ENCODE measurements at regions not wholly inside any gene's neighbourhood (a gene's known extent, or its start where the extent isn't known, plus 50 kb on each side); places are given as distances from the start of the nearest gene placed in this dataset.
"Not testable (repeated sequence)": the region's sequence is repeated elsewhere in the genome, so short reads cannot be mapped to it uniquely, and the experiment has no call there.

DNA sequence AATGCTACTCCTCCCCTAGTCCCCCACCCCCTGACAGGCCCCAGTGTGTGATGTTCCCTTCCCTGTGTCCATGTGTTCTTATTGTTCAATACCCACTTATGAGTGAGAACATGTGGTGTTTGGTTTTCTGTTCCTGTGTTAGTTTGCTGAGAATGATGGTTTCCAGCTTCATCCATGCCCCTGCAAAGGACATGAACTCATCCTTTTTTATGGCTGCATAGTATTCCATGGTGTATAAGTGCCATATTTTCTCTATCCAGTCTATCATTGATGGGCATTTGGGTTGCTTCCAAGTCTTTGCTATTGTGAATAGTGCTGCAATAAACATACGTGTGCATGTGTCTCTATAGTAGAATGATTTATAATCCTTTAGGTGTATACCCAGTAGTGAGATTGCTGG, 78.1 kb upstream of the STK38L start:
- not testable (repeated sequence) for TF ChIP-seq POLR2A (IDR thresholded peaks at IDR 0.05)
- TF ChIP-seq, protein P1, sequence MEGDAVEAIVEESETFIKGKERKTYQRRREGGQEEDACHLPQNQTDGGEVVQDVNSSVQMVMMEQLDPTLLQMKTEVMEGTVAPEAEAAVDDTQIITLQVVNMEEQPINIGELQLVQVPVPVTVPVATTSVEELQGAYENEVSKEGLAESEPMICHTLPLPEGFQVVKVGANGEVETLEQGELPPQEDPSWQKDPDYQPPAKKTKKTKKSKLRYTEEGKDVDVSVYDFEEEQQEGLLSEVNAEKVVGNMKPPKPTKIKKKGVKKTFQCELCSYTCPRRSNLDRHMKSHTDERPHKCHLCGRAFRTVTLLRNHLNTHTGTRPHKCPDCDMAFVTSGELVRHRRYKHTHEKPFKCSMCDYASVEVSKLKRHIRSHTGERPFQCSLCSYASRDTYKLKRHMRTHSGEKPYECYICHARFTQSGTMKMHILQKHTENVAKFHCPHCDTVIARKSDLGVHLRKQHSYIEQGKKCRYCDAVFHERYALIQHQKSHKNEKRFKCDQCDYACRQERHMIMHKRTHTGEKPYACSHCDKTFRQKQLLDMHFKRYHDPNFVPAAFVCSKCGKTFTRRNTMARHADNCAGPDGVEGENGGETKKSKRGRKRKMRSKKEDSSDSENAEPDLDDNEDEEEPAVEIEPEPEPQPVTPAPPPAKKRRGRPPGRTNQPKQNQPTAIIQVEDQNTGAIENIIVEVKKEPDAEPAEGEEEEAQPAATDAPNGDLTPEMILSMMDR (IDR thresholded peaks at IDR 0.05), result not testable (repeated sequence)
